H1 (cell line): ENCODE measurements at regions not wholly inside any gene's neighbourhood (a gene's known extent, or its start where the extent isn't known, plus 50 kb on each side); places are given as distances from the start of the nearest gene placed in this dataset.

Experiments
- ASH2L ChIP-seq: fragments of 200-600, 300-600 bp; sonication (generic); IDR thresholded peaks from one replicate; pipeline ENCODE4 v1.7.1; 2017; ENCODE audit warnings: low read length
- BRCA1 ChIP-seq: IDR thresholded peaks from 2 replicates; pipeline ENCODE4 v1.6.1; 2012; ENCODE audit warnings: low read depth, low read length, improper control_type of control experiment
- CBX5 ChIP-seq: fragments of 300-800, 300-1000 bp; sonication (generic); IDR thresholded peaks from 2 replicates; pipeline ENCODE4 v1.7.1; 2016; ENCODE audit warnings: antibody characterized with exemption, low read length, low read depth
- CEBPB ChIP-seq: IDR thresholded peaks from 2 replicates; pipeline ENCODE4 v1.6.1; 2012; ENCODE audit warnings: low read depth, low read length
- EGR1 ChIP-seq: IDR thresholded peaks from 2 replicates; pipeline ENCODE4 v1.6.1; 2011; ENCODE audit warnings: low read depth, low read length, borderline replicate concordance
- JUND ChIP-seq: IDR thresholded peaks from 2 replicates; pipeline ENCODE4 v1.6.1; 2011; ENCODE audit warnings: mild to moderate bottlenecking, improper control_type of control experiment, low read length
- POLR2A ChIP-seq, 2 experiments: IDR thresholded peaks; 1 replicate in 1 of 2; 2 replicates in 1 of 2; pipeline ENCODE4 v1.6.1; 2011; ENCODE audit warnings: low read depth in 2 of 2, low read length in 2 of 2, mild to moderate bottlenecking in 2 of 2; ENCODE audit errors: control extremely low read depth in 1 of 2
- TAF1 ChIP-seq: IDR thresholded peaks from 2 replicates; pipeline ENCODE4 v1.6.1; 2011; ENCODE audit warnings: mild to moderate bottlenecking, low read depth, low read length
- YY1 ChIP-seq: IDR thresholded peaks from 2 replicates; pipeline ENCODE4 v1.6.1; 2011; ENCODE audit warnings: low read depth, mild to moderate bottlenecking, low read length
- TF ChIP-seq, protein P1 (sequence below), 3 experiments: IDR thresholded peaks; 1 replicate in 2 of 3; 2 replicates in 1 of 3; pipeline versions ENCODE4 v1.5.1 to v1.6.1; 2011; ENCODE audit warnings: low read length in 3 of 3, mild to moderate bottlenecking in 3 of 3, inconsistent platforms in 2 of 3, low read depth in 1 of 3, moderate library complexity in 1 of 3; ENCODE audit not compliant: insufficient read depth in 1 of 3; ENCODE audit errors: control extremely low read depth in 1 of 3

DNA sequence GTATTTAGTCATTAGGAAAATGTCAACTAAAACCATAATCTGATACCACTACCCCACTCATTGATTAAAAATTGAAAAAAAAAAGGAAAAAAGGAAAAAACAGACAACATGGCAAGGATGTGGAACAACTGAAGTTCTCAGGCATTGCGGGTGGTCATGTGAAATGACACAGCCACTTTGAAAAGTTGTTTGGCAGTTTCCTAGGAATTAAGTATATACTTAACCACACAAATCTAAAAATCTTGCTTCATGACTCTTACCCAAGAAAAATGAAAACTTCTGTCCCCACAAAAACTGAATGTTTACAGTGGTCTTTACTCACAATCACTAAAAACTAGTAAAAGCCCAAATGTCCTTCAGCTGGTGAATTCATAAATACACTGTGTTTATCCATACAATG is 254.5 kb downstream of the AHR start:
- no peak for TF ChIP-seq ASH2L
- TF ChIP-seq TAF1, result no peak
- no peak for TF ChIP-seq JUND
- no peak for TF ChIP-seq CEBPB
- TF ChIP-seq, protein P1, sequence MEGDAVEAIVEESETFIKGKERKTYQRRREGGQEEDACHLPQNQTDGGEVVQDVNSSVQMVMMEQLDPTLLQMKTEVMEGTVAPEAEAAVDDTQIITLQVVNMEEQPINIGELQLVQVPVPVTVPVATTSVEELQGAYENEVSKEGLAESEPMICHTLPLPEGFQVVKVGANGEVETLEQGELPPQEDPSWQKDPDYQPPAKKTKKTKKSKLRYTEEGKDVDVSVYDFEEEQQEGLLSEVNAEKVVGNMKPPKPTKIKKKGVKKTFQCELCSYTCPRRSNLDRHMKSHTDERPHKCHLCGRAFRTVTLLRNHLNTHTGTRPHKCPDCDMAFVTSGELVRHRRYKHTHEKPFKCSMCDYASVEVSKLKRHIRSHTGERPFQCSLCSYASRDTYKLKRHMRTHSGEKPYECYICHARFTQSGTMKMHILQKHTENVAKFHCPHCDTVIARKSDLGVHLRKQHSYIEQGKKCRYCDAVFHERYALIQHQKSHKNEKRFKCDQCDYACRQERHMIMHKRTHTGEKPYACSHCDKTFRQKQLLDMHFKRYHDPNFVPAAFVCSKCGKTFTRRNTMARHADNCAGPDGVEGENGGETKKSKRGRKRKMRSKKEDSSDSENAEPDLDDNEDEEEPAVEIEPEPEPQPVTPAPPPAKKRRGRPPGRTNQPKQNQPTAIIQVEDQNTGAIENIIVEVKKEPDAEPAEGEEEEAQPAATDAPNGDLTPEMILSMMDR (IDR thresholded peaks at IDR 0.05; ENCODE audit: control extremely low read depth in 1 of 3, insufficient read depth in 1 of 3, low read depth in 1 of 3, low read length in 3 of 3), result no peak
- no peak for TF ChIP-seq YY1
- no peak for TF ChIP-seq BRCA1
- no peak for TF ChIP-seq EGR1
- no peak for TF ChIP-seq POLR2A (IDR thresholded peaks at IDR 0.05; ENCODE audit: control extremely low read depth in 1 of 2, low read depth in 2 of 2, low read length in 2 of 2)
- TF ChIP-seq CBX5, result no peak
